HG03159 (cell line): ENCODE measurements at regions not wholly inside any gene's neighbourhood (a gene's known extent, or its start where the extent isn't known, plus 50 kb on each side); places are given as distances from the start of the nearest gene placed in this dataset.
"Not testable (repeated sequence)": the region's sequence is repeated elsewhere in the genome, so short reads cannot be mapped to it uniquely, and the experiment has no call there.

ENCODE experiments used
- ATAC-seq: cut with Tn5 transposase; IDR thresholded peaks from one replicate; pipeline ENCODE4 v1.9.1; 2021; ENCODE audit warnings: mild to moderate bottlenecking, moderate library complexity; ENCODE audit not compliant: unreplicated experiment

DNA sequence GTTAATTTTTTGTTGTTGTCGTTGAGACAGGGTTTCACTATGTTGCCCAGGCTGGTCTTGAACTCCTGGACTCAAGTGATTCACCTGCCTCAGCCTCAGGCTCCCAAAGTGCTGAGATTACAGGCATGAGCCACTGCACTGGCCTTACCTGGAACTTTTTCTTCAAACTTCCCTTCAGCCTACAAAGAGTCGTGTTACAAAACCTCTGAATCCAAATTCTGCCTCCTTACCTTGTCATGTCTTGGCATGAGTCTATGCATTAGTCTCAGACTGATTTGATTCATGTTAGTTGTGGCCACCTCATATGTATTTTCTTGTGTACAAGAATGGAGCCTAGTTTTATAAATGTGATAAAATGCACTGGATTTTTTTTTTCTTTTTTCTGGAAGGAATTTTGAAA is 172.1 kb downstream of the PRL start:
- ATAC-seq = no peak

GRCh38 chr6:22126910-22127309 is 169.9 kb downstream of the PRL start:
- ATAC-seq = no peak

GRCh38 chr6:22129751-22130150 is 167.1 kb downstream of the PRL start:
- ATAC-seq = no peak

GRCh38 chr6:22132656-22133055 is 164.2 kb downstream of the PRL start:
- ATAC-seq = no peak

GRCh38 chr6:22133357-22133756 is 163.5 kb downstream of the PRL start:
- ATAC-seq = no peak

DNA sequence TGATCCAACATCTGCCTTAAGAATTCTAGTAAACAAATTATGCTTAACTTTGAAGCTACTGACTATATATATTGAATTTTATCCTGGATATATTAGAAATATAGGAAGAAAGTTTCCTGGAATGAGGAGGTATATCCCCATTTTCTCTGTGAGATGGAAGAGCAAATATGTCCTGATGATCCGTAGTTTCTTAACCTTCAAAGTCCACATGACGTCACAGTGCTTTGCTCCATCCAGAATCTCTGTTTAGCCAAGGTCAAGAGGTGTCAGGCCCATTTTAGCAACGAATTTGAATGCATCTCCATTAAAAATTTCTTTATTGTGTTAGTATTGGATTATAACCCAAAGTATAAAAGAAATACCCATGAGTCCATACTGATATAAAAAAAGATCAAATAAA is 162.5 kb downstream of the PRL start:
- ATAC-seq = no peak

- no peak for ATAC-seq
These were observed 161.4 kb downstream of the PRL start for GRCh38 chr6:22135395-22135794.

DNA sequence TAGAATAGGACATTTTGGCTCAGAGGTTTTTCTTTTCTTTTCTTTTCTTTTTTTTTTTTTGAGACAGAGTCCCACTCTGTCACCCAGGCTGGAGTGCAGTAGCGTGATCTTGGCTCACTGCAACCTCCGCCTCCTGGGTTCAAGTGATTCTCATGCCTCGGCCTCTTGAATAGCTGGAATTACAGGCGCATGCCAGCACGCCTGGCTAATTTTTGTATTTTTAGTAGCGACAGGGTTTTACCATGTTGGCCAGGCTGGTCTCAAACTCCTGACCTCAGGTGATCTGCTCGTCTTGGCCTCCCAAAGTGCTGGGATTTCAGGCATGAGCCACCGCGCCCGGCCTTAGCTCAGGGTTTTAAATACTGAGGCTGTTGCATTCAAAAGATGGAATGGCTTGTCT is 156.1 kb downstream of the PRL start:
- ATAC-seq = not testable (repeated sequence)

- ATAC-seq = no peak
These were observed 155.5 kb downstream of the PRL start for GRCh38 chr6:22141241-22141745.

GRCh38 chr6:22142856-22143255 is 154.0 kb downstream of the PRL start:
- ATAC-seq = no peak

- no peak for ATAC-seq
These were observed 151.5 kb downstream of the PRL start for GRCh38 chr6:22145376-22145775.

DNA sequence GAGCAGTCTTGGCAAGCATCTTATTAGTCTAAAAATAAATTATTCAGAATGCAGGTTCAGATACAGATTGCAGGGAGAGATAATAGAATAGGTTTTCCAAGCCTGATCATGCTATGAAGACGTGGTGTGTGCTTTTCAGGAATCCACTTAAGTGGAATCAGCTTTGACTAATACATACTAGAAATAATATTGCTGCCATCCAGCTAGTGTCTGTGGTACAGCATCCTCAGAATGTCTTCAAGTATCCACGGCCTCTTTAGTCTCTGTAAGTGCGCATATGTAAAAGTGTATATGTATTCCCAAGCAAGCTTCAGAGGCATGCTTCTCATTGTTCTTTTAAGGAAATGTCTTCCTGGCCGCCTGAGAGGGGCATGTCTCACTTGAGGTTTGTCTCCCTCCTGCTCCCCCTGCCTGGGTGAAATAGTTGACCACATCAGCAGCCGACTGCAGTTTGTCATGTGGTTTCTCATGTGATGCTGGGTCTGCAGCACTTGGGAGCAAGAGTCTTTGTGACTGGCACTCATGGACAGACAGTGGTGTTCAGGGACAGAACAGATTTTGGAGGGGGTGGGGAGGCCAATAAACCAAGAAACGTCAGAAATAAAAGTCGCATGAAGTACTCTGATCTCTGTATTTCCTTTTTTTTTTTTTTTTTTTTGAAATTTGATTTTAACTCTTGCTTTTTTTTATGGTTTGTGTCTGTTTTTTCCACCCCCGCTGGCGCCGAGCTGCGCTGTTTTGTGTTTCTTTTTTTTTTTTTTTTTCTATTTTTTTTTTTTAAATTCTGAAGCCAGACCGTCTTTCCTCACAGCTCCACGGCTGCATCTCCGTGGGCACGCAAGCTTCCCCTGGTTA is 150.8 kb downstream of the PRL start:
- no peak for ATAC-seq

GRCh38 chr6:22146678-22146930 is 150.2 kb downstream of the PRL start:
- no peak for ATAC-seq

- ATAC-seq = no peak
These were observed 149.7 kb downstream of the PRL start for GRCh38 chr6:22146931-22147701.

DNA sequence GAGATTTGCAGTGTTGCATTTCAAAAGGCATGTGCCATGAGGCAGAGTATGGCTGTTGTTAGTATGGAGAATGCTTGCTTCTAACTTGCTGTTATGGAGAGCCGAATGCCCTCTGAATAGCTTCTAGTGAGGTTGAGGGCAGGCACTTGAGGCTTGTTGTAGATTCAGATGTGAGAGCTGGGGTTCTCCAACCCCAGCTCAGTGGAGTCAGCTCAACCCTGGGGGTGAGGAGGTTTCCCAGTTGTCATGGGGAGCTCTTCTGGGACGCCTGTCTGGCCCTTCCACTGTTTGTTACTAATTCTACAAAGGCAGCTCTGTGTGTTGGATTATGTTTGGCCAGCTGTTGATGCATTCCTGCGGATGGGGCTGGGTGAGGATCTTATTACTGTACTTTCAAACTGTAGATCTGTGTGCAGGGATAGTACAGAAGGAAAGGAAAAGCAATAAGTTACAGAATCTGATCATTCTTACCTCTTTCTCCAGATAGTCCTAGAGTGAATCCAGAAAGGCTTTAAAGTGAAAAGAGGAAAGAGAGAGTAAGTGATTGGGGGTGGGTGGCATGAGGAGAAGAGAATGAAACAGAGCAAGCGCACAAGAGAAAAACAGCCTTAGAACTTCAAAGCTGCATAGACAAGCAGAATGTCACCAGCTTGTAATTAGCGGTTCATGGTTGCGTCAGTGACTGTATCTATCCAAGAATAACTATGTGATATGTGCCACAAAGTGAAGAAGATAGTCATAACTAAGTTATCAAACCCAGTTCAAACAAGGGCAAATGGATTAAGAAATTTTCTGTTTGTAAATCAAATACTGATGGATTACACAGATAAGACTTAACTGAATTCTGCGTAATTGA is 148.7 kb downstream of the PRL start:
- no peak for ATAC-seq

DNA sequence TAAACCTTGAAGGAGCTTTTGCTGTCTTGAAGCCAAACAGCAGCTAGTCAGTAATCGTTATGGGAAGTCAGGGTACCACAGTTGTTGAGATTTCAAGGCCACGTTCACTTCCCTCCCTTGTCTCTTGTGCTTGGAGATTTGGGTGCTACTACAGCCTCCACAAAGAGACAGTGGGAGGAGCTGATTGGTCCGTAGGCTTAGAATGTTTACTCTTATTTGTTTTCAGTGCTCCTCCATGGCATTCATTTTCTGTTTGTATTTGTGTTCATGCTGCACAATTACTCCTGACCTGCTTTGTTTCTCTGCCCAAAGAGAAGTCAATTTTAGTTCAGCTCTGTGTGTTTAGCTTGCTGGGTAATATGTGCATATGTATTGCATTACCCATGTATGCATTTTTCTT is 147.7 kb downstream of the PRL start:
- no peak for ATAC-seq

GRCh38 chr6:22149501-22150367 is 147.1 kb downstream of the PRL start:
- ATAC-seq = no peak

- ATAC-seq = no peak
These were observed 146.3 kb downstream of the PRL start for GRCh38 chr6:22150368-22151035.

DNA sequence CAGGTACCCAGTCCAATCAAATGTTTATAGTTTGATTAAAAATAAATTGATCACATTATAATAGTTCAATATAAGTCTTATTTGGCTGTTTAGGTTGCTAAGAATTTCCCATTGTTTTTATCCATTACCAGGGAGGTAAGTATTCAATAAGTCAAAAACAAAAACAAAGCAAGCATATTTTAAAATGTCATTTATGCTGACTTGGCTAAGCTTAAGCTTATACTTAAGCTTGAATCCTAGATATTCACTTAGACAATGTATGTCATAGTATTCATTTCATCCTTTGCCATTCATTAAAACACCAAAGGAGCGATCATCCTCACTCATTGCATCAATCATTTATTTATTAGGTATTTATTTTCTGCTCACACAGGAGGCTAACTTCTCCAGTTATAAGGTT is 144.9 kb downstream of the PRL start:
- ATAC-seq = no peak

DNA sequence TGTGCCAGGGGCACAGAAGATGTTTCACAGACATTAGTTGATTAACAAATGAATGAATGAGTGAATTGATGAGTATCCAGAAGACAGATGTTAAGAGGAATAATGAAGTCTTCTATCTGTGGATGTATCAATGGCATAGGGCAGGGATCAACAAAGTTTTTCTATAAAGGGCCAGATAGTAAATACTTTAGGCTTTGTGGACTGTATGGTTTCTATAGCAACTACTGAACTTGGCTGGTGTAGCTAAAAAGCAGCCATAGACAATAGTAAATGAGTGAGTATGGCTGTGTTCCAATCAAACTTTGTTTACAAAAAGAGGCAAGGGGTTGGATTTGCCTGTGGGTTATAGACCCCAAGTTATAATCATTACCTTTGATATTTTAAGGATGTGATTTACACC is 144.0 kb downstream of the PRL start:
- no peak for ATAC-seq
